ENCODE measurements at regions not wholly inside any gene's neighbourhood (a gene's known extent, or its start where the extent isn't known, plus 50 kb on each side); places are given as distances from the start of the nearest gene placed in this dataset.

GRCh38 chr6:138570725-138571029 lies 71.4 kb upstream of the NHSL1 start:
- TF ChIP-seq, protein P1, sequence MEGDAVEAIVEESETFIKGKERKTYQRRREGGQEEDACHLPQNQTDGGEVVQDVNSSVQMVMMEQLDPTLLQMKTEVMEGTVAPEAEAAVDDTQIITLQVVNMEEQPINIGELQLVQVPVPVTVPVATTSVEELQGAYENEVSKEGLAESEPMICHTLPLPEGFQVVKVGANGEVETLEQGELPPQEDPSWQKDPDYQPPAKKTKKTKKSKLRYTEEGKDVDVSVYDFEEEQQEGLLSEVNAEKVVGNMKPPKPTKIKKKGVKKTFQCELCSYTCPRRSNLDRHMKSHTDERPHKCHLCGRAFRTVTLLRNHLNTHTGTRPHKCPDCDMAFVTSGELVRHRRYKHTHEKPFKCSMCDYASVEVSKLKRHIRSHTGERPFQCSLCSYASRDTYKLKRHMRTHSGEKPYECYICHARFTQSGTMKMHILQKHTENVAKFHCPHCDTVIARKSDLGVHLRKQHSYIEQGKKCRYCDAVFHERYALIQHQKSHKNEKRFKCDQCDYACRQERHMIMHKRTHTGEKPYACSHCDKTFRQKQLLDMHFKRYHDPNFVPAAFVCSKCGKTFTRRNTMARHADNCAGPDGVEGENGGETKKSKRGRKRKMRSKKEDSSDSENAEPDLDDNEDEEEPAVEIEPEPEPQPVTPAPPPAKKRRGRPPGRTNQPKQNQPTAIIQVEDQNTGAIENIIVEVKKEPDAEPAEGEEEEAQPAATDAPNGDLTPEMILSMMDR (IDR thresholded peaks at IDR 0.05 in 4 of 5, conservative IDR thresholded peaks at IDR 0.05 in 1 of 5), result no peak
- no peak for TF ChIP-seq POLR2A (IDR thresholded peaks at IDR 0.05)
